WTC11 (cell line): ENCODE measurements at regions not wholly inside any gene's neighbourhood (a gene's known extent, or its start where the extent isn't known, plus 50 kb on each side); places are given as distances from the start of the nearest gene placed in this dataset.

Source experiments
- ATAC-seq: fragments of 200-7000 bp; cut with Tn5 transposase; 2 replicates; pipeline ENCODE4 v1.10.0; 2021; ENCODE audit warnings: mild to moderate bottlenecking, moderate library complexity
- CTCF ChIA-PET: fragments of 300-600 bp; sonication (Branson Sonifier 250); formaldehyde crosslinking; loops from one replicate; lab custom pipeline; 2021; ENCODE audit warnings: antibody characterized with exemption; lab: Charles Lee
- POLR2A ChIA-PET: fragments of 350-600 bp; sonication (Branson Sonifier 250); formaldehyde crosslinking; loops from one replicate; lab custom pipeline; 2021; ENCODE audit warnings: antibody characterized with exemption; lab: Charles Lee
- DNase-seq: peaks from one replicate; pipeline ENCODE4 v3.0.0; 2021; ENCODE audit warnings: low spot score
- H3K27ac Mint-ChIP-seq: 2 replicates; pipeline ENCODE4 v1.8.0; 2021; ENCODE audit warnings: mixed read lengths
- H3K27me3 Mint-ChIP-seq: 2 replicates; pipeline ENCODE4 v1.8.0; 2021; ENCODE audit warnings: low read depth, mild to moderate bottlenecking, moderate library complexity, mixed read lengths
- H3K36me3 Mint-ChIP-seq: 2 replicates; pipeline ENCODE4 v1.8.0; 2021; ENCODE audit warnings: mixed read lengths
- H3K4me1 Mint-ChIP-seq: 2 replicates; pipeline ENCODE4 v1.8.0; 2022; ENCODE audit warnings: mixed read lengths
- H3K4me3 Mint-ChIP-seq: 2 replicates; pipeline ENCODE4 v1.8.0; 2021; ENCODE audit warnings: mild to moderate bottlenecking, moderate library complexity, mixed read lengths
- H3K9me3 Mint-ChIP-seq: 2 replicates; pipeline ENCODE4 v1.8.0; 2021; ENCODE audit warnings: mixed read lengths
- CBFB ChIP-seq: sonication (generic); formaldehyde crosslinking; IDR thresholded peaks from 2 replicates; pipeline ENCODE4 v1.8.1; 2022; ENCODE audit warnings: mild to moderate bottlenecking, low read depth, missing genetic modification reagents
- CREM ChIP-seq: sonication (generic); formaldehyde crosslinking; IDR thresholded peaks from 2 replicates; pipeline ENCODE4 v1.8.1; 2022; ENCODE audit warnings: mild to moderate bottlenecking, missing genetic modification reagents, moderate library complexity
- GABPB1 ChIP-seq: sonication (generic); formaldehyde crosslinking; IDR thresholded peaks from 2 replicates; pipeline ENCODE4 v1.8.1; 2023; ENCODE audit warnings: mild to moderate bottlenecking, missing genetic modification reagents
- GRHL2 ChIP-seq: fragments of 250-450 bp; sonication (Bioruptor Pico); IDR thresholded peaks from 2 replicates; pipeline ENCODE4 v1.8.0; 2022; ENCODE audit warnings: mild to moderate bottlenecking, moderate library complexity; ENCODE audit not compliant: insufficient replicate concordance, severe bottlenecking
- HMGA2 ChIP-seq: fragments of 250-450 bp; sonication (Bioruptor Pico); IDR thresholded peaks from 2 replicates; pipeline ENCODE4 v1.4.0; 2021; ENCODE audit warnings: mild to moderate bottlenecking, moderate library complexity
- JAZF1 ChIP-seq: fragments of 250-450 bp; sonication (Bioruptor Pico); IDR thresholded peaks from 2 replicates; pipeline ENCODE4 v1.9.0; 2021; ENCODE audit warnings: moderate library complexity, mild to moderate bottlenecking, inconsistent platforms
- MYBL2 ChIP-seq: sonication (generic); formaldehyde crosslinking; IDR thresholded peaks from 2 replicates; pipeline ENCODE4 v1.8.1; 2023; ENCODE audit warnings: mild to moderate bottlenecking, moderate library complexity, missing genetic modification reagents
- NFE2L1 ChIP-seq: sonication (generic); formaldehyde crosslinking; IDR thresholded peaks from 2 replicates; pipeline ENCODE4 v1.8.1; 2023; ENCODE audit warnings: missing genetic modification reagents
- SMAD4 ChIP-seq: sonication (generic); formaldehyde crosslinking; IDR thresholded peaks from 2 replicates; pipeline ENCODE4 v1.8.0; 2022; ENCODE audit warnings: mild to moderate bottlenecking, missing genetic modification reagents
- SOX15 ChIP-seq: fragments of 250-450 bp; sonication (Bioruptor Pico); IDR thresholded peaks from 2 replicates; pipeline ENCODE4 v1.9.0; 2021; ENCODE audit warnings: mild to moderate bottlenecking
- ZNF121 ChIP-seq: sonication (generic); formaldehyde crosslinking; IDR thresholded peaks from 2 replicates; pipeline ENCODE4 v1.8.0; 2023; ENCODE audit warnings: missing genetic modification reagents
- ZNF317 ChIP-seq: sonication (generic); formaldehyde crosslinking; IDR thresholded peaks from 2 replicates; pipeline ENCODE4 v1.8.1; 2023; ENCODE audit warnings: low read depth, mild to moderate bottlenecking, moderate library complexity, missing genetic modification reagents, borderline replicate concordance
- ZNF416 ChIP-seq: fragments of 250-450 bp; sonication (Bioruptor Pico); IDR thresholded peaks from 2 replicates; pipeline ENCODE4 v1.9.0; 2021; ENCODE audit warnings: mild to moderate bottlenecking, inconsistent platforms
- ZNF423 ChIP-seq: fragments of 250-450 bp; sonication (Bioruptor Pico); IDR thresholded peaks from 2 replicates; pipeline ENCODE4 v2.1.2; 2022; ENCODE audit warnings: mild to moderate bottlenecking, moderate library complexity
- ZNF671 ChIP-seq: fragments of 250-450 bp; sonication (Bioruptor Pico); IDR thresholded peaks from 2 replicates; pipeline ENCODE4 v1.8.0; 2021; ENCODE audit warnings: mild to moderate bottlenecking
- TF ChIP-seq, protein P1 (sequence below): sonication (generic); formaldehyde crosslinking; conservative IDR thresholded peaks from 2 replicates; pipeline ENCODE4 v1.8.1; 2022; ENCODE audit warnings: mild to moderate bottlenecking, missing genetic modification reagents
- TF ChIP-seq, protein P2 (sequence below): fragments of 250-450 bp; sonication (Bioruptor Pico); IDR thresholded peaks from 2 replicates; pipeline ENCODE4 v1.9.0; 2021; ENCODE audit warnings: moderate library complexity, mild to moderate bottlenecking, inconsistent platforms, borderline replicate concordance
- TF ChIP-seq, protein P3 (sequence below): sonication (generic); formaldehyde crosslinking; IDR thresholded peaks from 2 replicates; pipeline ENCODE4 v1.8.0; 2023; ENCODE audit warnings: missing genetic modification reagents
- TF ChIP-seq, protein P4 (sequence below): fragments of 250-450 bp; sonication (Bioruptor Pico); IDR thresholded peaks from 2 replicates; pipeline ENCODE4 v2.1.2; 2022; ENCODE audit warnings: mild to moderate bottlenecking, moderate library complexity
- TF ChIP-seq, protein P5 (sequence below): sonication (generic); formaldehyde crosslinking; conservative IDR thresholded peaks from 2 replicates; pipeline ENCODE4 v1.8.1; 2023; ENCODE audit warnings: mild to moderate bottlenecking, low read depth, missing genetic modification reagents, moderate library complexity

DNA sequence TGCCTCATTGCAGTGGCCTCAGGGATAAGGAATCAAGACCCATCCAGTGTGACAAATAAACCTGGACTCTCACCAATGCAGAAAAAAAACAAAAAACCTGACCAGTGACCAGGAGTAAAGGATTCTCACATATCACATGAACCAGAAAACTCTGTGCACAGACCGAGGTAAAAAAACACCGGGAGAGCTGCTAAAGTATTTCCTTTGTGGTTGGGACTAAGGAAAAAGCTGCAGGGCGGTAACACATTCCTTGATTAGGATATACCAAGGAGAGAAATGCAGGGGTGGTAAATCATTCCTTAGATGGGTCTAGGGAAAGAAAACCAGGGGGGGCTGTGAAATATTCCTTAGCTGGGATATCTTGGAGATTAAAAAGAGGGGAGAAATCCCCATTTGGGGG lies 64.8 kb upstream of the ZNF85 start:
- ChIA-PET CTCF (interaction anchor here (0.6 kb wide), 1 partner anchor 626 kb away, joined by 4 read pairs; no protein-coding TSS in a partner anchor), POLR2A (interaction anchor here (0.5 to 1.0 kb wide), 2 partner anchors 65 to 455 kb away, joined by 4 read pairs; partner anchors contain the start of gene ZNF85)
- Mint-ChIP-seq H3K27me3 (peaks cover 17% of the 10 kb centered on the region), H3K4me3 (peak overlapping the region; percentile 35), H3K9me3 (peaks cover 68% of the 10 kb centered on the region), H3K4me1 (peaks cover 13% of the 10 kb centered on the region), H3K36me3 (peaks cover 39% of the 10 kb centered on the region), H3K27ac (peak overlapping the region; percentile 54; the same call in 1 of the 2 replicates)
- DNase-seq (no peak), ATAC-seq (peak; percentile 66)
- no peak for TF ChIP-seq MYBL2
- no peak for TF ChIP-seq JAZF1 (CRISPR knock-in tag)
- no peak for TF ChIP-seq CREM (CRISPR knock-in tag)
- TF ChIP-seq, protein P1, sequence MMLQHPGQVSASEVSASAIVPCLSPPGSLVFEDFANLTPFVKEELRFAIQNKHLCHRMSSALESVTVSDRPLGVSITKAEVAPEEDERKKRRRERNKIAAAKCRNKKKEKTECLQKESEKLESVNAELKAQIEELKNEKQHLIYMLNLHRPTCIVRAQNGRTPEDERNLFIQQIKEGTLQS (CRISPR knock-in tag) = no peak
- TF ChIP-seq, protein P2, sequence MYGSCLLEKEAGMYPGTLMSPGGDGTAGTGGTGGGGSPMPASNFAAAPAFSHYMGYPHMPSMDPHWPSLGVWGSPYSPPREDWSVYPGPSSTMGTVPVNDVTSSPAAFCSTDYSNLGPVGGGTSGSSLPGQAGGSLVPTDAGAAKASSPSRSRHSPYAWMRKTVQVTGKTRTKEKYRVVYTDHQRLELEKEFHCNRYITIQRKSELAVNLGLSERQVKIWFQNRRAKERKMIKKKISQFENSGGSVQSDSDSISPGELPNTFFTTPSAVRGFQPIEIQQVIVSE (CRISPR knock-in tag) = no peak
- no peak for TF ChIP-seq ZNF121 (CRISPR knock-in tag)
- TF ChIP-seq, protein P3, sequence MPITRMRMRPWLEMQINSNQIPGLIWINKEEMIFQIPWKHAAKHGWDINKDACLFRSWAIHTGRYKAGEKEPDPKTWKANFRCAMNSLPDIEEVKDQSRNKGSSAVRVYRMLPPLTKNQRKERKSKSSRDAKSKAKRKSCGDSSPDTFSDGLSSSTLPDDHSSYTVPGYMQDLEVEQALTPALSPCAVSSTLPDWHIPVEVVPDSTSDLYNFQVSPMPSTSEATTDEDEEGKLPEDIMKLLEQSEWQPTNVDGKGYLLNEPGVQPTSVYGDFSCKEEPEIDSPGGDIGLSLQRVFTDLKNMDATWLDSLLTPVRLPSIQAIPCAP (CRISPR knock-in tag) = no peak
- no peak for TF ChIP-seq ZNF671

DNA sequence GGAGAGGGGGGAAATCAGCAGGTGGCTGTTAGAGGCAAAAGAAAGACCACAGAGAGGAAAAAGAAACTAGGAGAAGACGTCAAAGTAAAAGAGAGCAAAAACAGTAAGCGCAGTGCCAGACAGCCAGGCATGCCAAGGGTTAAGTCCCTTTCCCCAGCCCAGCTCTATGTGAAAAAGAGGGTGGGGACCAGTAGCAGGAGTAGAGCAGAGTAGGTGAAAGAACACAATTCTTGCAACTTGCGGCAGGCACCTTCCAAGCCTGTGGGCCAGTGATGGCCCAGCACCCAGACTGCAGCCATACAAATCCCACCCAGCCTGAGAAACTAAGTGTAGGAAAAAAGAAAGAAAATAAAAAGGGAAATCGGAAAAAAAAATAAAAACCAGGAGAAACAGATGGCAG lies 64.2 kb upstream of the ZNF85 start:
- H3K9me3 Mint-ChIP-seq = peaks cover 63% of the 10 kb centered on the region
- peaks cover 33% of the 10 kb centered on the region for H3K36me3 Mint-ChIP-seq
- peaks cover 10% of the 10 kb centered on the region for H3K27me3 Mint-ChIP-seq
- DNase-seq = peak; percentile 19
- peaks cover 13% of the 10 kb centered on the region for H3K4me1 Mint-ChIP-seq
- ChIA-PET POLR2A (interaction anchor here (0.5 to 1.0 kb wide), 2 partner anchors 64 to 454 kb away, joined by 4 read pairs; partner anchors contain the start of gene ZNF85), CTCF (interaction anchor here (0.6 kb wide), 1 partner anchor 625 kb away, joined by 4 read pairs; no protein-coding TSS in a partner anchor)
- TF ChIP-seq GRHL2 (CRISPR knock-in tag) (no peak), ZNF317 (CRISPR knock-in tag) (no peak), SMAD4 (CRISPR knock-in tag) (no peak), HMGA2 (CRISPR knock-in tag) (no peak), ZNF423 (no peak), CBFB (CRISPR knock-in tag) (no peak), SOX15 (CRISPR knock-in tag) (no peak)
- TF ChIP-seq, protein P4, sequence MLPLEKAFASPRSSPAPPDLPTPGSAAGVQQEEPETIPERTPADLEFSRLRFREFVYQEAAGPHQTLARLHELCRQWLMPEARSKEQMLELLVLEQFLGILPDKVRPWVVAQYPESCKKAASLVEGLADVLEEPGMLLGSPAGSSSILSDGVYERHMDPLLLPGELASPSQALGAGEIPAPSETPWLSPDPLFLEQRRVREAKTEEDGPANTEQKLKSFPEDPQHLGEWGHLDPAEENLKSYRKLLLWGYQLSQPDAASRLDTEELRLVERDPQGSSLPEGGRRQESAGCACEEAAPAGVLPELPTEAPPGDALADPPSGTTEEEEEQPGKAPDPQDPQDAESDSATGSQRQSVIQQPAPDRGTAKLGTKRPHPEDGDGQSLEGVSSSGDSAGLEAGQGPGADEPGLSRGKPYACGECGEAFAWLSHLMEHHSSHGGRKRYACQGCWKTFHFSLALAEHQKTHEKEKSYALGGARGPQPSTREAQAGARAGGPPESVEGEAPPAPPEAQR (CRISPR knock-in tag) = no peak
- TF ChIP-seq, protein P5, sequence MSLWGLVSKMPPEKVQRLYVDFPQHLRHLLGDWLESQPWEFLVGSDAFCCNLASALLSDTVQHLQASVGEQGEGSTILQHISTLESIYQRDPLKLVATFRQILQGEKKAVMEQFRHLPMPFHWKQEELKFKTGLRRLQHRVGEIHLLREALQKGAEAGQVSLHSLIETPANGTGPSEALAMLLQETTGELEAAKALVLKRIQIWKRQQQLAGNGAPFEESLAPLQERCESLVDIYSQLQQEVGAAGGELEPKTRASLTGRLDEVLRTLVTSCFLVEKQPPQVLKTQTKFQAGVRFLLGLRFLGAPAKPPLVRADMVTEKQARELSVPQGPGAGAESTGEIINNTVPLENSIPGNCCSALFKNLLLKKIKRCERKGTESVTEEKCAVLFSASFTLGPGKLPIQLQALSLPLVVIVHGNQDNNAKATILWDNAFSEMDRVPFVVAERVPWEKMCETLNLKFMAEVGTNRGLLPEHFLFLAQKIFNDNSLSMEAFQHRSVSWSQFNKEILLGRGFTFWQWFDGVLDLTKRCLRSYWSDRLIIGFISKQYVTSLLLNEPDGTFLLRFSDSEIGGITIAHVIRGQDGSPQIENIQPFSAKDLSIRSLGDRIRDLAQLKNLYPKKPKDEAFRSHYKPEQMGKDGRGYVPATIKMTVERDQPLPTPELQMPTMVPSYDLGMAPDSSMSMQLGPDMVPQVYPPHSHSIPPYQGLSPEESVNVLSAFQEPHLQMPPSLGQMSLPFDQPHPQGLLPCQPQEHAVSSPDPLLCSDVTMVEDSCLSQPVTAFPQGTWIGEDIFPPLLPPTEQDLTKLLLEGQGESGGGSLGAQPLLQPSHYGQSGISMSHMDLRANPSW (CRISPR knock-in tag) = no peak
- H3K4me3 Mint-ChIP-seq = peak overlapping the region; percentile 35
- ATAC-seq = peak; percentile 94
- H3K27ac Mint-ChIP-seq = 0 out of 2 replicates have a peak overlapping the region, but pooled peaks have one; percentile 4

DNA sequence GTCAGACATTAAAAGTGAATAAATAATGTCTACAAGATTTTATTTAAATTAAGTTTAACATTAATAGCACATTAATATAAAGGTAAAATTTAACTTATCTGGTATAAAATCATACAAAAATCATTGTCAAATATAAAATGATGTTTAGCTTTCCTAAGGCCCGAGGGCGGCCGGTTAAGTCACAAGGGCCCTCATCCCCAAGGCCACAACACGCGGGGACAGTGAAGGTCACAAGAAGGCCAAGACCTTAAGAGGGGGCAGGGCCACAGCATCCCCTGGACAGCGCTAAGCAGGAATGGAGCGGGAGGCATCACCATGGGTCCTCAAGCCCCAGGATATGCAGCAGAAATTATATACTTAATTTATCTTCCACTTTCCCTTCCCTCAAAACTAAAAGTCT lies 62.7 kb upstream of the ZNF85 start:
- H3K36me3 Mint-ChIP-seq = peaks cover 30% of the 10 kb centered on the region
- no peak overlapping the region for H3K27ac Mint-ChIP-seq
- H3K9me3 Mint-ChIP-seq = peaks cover 59% of the 10 kb centered on the region
- H3K4me1 Mint-ChIP-seq = peaks cover 13% of the 10 kb centered on the region
- POLR2A ChIA-PET = no interaction called here
- DNase-seq = no peak
- CTCF ChIA-PET = no interaction called here
- no peak overlapping the region for H3K4me3 Mint-ChIP-seq
- no peak for TF ChIP-seq NFE2L1
- no peak for TF ChIP-seq GABPB1 (CRISPR knock-in tag)
- TF ChIP-seq ZNF416 (CRISPR knock-in tag) = no peak
- H3K27me3 Mint-ChIP-seq = no peaks in the 10 kb centered on the region; the same call in 1 of the 2 replicates
- ATAC-seq = no peak
